VCaP (cell line): ENCODE measurements at regions not wholly inside any gene's neighbourhood (a gene's known extent, or its start where the extent isn't known, plus 50 kb on each side); places are given as distances from the start of the nearest gene placed in this dataset.

Source experiments
- H3K27ac ChIP-seq: fragments of 450-650 bp; 2 replicates; pipeline ENCODE4 v1.5.1; 2017
- TF ChIP-seq, protein P1 (sequence below): fragments of 450-650 bp; conservative IDR thresholded peaks from 2 replicates; pipeline ENCODE4 v1.5.1; 2017; ENCODE audit warnings: mild to moderate bottlenecking, moderate library complexity

DNA sequence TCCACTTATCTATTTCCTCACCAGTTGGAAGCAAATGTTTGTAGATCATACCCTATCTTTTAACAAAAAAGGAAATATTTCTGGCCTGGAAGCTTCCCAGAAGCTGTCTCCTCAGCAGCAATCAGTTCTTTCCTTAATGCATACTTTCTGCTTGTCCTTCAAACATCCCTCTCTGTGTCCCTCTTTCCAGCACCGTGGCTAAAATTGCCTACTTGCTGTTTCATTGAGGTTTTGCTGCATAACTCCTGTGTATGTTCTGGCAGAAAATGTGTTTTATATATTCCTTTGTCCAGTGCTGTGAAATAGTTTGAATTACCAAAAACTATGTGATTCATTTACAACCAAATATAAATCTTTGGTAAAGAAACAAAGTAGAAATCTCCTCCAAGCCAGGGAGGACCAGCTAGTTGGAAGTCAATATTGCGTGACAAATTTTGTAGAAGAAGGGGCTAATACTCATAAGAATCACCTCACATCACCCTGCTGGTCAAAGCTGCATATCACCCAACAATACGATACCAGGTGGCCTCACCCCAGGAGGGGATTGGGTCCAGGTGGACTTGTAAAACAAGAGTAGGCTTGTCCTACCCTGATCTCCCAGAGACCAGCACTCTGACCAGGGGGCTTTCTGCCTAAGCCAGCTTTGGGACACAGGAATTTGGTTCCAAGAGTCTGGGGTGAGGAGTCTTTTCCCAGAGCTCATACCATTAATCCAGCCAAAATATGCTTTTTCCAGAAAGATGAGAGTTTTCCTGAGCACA lies 198.4 kb upstream of the SNX2 start:
- TF ChIP-seq, protein P1, sequence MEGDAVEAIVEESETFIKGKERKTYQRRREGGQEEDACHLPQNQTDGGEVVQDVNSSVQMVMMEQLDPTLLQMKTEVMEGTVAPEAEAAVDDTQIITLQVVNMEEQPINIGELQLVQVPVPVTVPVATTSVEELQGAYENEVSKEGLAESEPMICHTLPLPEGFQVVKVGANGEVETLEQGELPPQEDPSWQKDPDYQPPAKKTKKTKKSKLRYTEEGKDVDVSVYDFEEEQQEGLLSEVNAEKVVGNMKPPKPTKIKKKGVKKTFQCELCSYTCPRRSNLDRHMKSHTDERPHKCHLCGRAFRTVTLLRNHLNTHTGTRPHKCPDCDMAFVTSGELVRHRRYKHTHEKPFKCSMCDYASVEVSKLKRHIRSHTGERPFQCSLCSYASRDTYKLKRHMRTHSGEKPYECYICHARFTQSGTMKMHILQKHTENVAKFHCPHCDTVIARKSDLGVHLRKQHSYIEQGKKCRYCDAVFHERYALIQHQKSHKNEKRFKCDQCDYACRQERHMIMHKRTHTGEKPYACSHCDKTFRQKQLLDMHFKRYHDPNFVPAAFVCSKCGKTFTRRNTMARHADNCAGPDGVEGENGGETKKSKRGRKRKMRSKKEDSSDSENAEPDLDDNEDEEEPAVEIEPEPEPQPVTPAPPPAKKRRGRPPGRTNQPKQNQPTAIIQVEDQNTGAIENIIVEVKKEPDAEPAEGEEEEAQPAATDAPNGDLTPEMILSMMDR: no peak
- H3K27ac ChIP-seq: no peak overlapping the region

DNA sequence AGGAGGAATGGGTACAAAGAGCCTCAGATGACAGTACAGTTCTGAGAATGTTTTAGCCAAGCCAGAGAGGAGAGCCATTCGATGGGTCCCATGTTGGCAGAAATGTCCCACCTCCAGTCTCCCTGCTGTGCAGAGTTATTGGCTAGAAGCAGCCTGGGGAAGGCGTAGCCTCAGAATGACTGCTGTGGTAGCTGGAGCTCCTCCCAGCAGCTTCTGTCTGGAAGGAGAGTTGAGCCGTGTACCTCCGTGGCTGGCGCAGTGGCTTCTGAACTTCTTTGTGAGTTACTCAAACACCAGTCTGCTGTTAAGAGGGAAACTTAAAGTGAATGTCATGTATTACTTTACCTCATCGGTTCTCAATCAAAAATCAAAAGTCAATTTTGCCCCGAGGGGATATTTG lies 193.3 kb upstream of the SNX2 start:
- H3K27ac ChIP-seq: no peak overlapping the region
- TF ChIP-seq, protein P1: no peak

DNA sequence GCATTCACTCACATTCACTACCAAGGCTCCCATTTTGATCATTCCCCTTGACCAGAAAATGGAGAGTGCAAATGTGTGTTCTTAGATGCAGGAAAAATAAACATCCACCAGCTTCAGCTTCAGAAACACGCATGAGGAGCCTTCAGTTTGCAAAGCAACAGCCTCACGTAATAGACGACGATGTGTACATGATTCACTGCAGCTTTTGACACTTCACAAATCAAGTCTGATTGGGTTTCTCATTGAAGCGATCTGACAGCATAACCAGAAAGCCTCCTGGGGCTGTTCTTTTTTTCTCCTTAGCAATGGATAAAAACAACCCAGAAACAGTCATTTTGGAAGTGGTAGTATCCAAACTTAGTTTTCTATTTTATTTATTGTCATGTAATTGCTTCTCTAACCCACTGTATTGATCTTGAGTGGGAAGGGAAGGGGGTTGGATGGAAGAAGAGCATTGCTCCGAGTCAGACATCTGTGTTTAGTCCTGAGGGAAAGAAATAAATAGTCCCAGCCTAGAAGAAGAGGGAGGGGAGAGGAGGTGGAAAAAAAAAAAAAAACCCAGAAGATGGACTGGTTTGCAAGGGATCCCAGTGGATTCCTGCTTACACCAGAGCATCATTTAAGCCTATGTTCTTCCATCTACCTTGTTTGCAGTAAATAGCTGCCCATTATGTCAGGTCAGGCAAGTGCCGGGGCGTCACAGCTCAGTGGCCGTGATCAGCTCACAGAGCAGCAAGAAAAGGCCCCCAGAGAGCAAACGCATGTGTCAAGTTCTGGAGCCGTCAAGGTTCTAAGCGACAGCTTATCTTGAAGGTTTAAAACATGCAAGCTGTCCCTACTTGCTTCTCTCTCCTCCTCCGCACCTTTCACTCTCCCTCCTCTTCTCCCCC lies 190.2 kb upstream of the SNX2 start:
- TF ChIP-seq, protein P1: no peak

DNA sequence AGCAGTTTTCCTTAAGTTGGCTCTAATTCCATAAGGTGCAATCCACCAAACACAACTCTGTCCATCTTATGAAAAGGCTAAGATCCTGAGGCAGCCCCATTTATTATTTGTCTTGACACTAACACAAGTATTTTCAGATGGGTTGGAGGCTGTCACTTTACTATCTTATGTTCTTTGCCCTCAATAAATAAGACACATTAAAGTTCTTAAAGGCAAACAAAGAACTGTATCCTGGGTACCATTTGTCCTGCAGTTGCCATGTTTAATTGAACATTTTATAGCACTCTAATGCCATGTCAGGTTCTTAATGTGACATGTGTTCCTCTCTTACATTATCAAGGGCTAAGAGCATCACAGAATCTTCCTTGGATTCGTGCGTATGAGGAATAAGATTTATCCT lies 189.5 kb upstream of the SNX2 start:
- TF ChIP-seq, protein P1: no peak
- H3K27ac ChIP-seq: no peak overlapping the region

More for the DNA sequence above, 190.2 kb upstream of the SNX2 start:
- no peak overlapping the region for H3K27ac ChIP-seq

DNA sequence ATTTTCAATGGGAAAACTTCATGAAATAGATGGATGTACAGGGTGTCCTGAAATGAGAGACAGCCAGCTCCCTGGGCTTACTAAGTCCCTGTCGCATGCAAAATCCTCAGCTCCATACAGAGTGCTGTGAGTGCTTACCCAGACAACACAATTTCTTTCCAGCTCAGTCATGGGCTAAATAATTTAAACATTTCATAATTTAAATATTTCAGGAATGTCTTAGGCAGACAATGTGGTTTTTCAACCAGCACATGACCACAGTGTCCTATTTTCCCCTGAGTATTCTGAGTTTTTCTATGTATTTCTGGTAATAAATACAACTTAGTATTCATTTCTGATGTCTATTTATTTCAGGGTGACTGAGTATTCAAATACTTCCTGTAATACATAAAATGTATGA lies 188.5 kb upstream of the SNX2 start:
- TF ChIP-seq, protein P1: no peak
- no peak overlapping the region for H3K27ac ChIP-seq

DNA sequence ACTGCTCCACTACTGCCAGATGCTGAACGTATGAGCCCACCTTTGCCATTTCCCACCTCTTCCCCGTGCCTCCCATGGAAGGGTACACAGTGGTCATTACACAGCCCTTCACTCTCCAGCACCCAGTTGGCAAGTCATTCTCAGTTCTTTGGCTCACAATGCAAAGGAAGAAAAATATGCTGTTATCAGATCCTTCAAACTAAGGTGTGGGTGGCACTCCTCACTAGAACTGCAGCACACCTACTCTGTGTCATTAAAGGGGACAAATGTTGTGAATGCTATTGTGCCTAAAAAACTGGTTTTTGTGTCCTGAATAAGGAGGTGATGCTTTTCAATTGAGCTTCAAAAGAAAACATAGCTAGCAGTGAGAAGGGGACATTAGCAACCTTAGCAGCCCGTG lies 183.1 kb upstream of the SNX2 start:
- H3K27ac ChIP-seq: no peak overlapping the region
- TF ChIP-seq, protein P1: no peak

DNA sequence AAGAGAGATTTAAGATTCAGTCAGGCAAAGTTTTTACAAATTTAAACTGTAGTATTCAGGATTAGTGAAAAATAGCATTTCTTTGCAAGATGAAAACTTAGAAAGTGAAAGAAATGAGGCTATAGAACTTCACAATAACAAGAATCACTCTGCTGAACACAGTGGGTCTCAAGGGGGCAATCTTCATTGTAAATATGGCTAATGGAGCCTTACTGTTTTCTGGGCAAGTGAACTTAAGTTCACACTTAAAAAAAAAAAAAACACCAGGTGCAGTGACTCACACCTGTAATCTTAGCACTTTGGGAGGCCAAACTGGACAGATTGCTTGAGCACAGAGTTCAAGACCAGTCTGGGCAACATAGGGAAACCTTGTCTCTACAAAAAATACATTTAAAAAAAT lies 175.9 kb upstream of the SNX2 start:
- TF ChIP-seq, protein P1: no peak
- H3K27ac ChIP-seq: no peak overlapping the region
